Astrocyte (in vitro differentiated cells and primary cell): ENCODE measurements at regions not wholly inside any gene's neighbourhood (a gene's known extent, or its start where the extent isn't known, plus 50 kb on each side); places are given as distances from the start of the nearest gene placed in this dataset.

Experiments used
- CTCF ChIP-seq: IDR thresholded peaks from 2 replicates; pipeline ENCODE4 v1.5.1; 2011; ENCODE audit warnings: low read depth, mild to moderate bottlenecking, inconsistent platforms, low read length, moderate library complexity; ENCODE audit not compliant: insufficient read depth
- EZH2 ChIP-seq: IDR thresholded peaks from 2 replicates; pipeline ENCODE4 v1.6.1; 2012; ENCODE audit warnings: mild to moderate bottlenecking, low read length, inconsistent platforms; ENCODE audit not compliant: insufficient read depth

- TF ChIP-seq CTCF: no peak
- no peak for TF ChIP-seq EZH2
Observed at GRCh38 chr1:82724246-82724645, 923.5 kb downstream of the ADGRL2 start.
